Ovary (tissue), 7 donors: ENCODE measurements at regions not wholly inside any gene's neighbourhood (a gene's known extent, or its start where the extent isn't known, plus 50 kb on each side); places are given as distances from the start of the nearest gene placed in this dataset.

ENCODE experiments used
- DNase-seq, 5 donors: peaks; one replicate each; pipeline ENCODE4 v3.0.0-alpha.2; 2019 to 2020
- H3K27ac ChIP-seq, 2 donors: fragments of 200-600 bp; one replicate each; pipeline versions ENCODE4 v1.5.1 to v1.8.0; 2019 to 2022
- H3K27me3 ChIP-seq: fragments of 200-600 bp; one replicate; pipeline ENCODE4 v1.8.0; 2022
- H3K36me3 ChIP-seq: fragments of 200-600 bp; sonication (generic); one replicate; pipeline ENCODE4 v1.5.1; 2019
- H3K4me1 ChIP-seq: one replicate; pipeline ENCODE4 v1.8.1; 2013; ENCODE audit warnings: mild to moderate bottlenecking, moderate library complexity; ENCODE audit not compliant: insufficient read depth
- H3K4me3 ChIP-seq: fragments of 200-600 bp; sonication (generic); one replicate; pipeline ENCODE4 v1.5.1; 2017
- H3K9me3 ChIP-seq, 2 donors: fragments of 200-600 bp in 1 of 2; sonication (generic) in 1 of 2; one replicate each; pipeline versions ENCODE4 v1.5.1 to v1.8.1; 2013 to 2019; ENCODE audit warnings: mild to moderate bottlenecking in 1 of 2, moderate library complexity in 1 of 2
- EP300 ChIP-seq: sonication (generic); formaldehyde crosslinking; IDR thresholded peaks from one replicate; pipeline ENCODE4 v1.6.1; 2017; ENCODE audit warnings: antibody characterized with exemption
- POLR2A ChIP-seq: fragments of 450-650 bp; IDR thresholded peaks from one replicate; pipeline ENCODE4 v1.6.1; 2017; ENCODE audit warnings: antibody characterized with exemption, mild to moderate bottlenecking, moderate library complexity
- WGBS, 3 donors: extraction: QIAGEN DNeasy Blood & Tissue Kit in 1 of 3; methylation state at CpG; one replicate each; pipeline versions ENCODE4 v1.1.5 to v1.1.7; 2013 to 2017; 5-methylcytosine and 5-hydroxymethylcytosine counted together
- intact Hi-C, 4 donors: fragments of 100-400 bp; cut with DNase I; formaldehyde crosslinking; loops; one replicate each; pipeline versions ENCODE4 v1.11.0 to v1.15.1; 2022 to 2023
- TF ChIP-seq, protein P1 (sequence below), 3 donors: fragments of 450-650 bp in 2 of 3; fragments of 200-600 bp in 1 of 3; IDR thresholded peaks; one replicate each; pipeline versions ENCODE4 v1.5.1 to v1.8.0; 2016 to 2022; ENCODE audit warnings: antibody characterized with exemption in 3 of 3, mild to moderate bottlenecking in 1 of 3
- donor health status: DM: no; HTN: no; CAD: no; lungs with moderate emphysema.
- donor health status: DM: no; HTN: no; CAD: no.
- donor health status: Bipolar disorder and iron deficiency.
- donor health status: DM: no; HTN: no; CAD: no.
- donor health status: DM: yes; HTN: yes; CAD: no.

GRCh38 chr6:47096211-47096895, 54.2 kb upstream of the ADGRF1 start:
- H3K27ac ChIP-seq: no peak overlapping the region
- 90 to 95% (median 90%) methylated on average over 9 of the region's 9 CpGs for WGBS, 3 donors
- H3K9me3 ChIP-seq: no peaks in the 10 kb centered on the region
- no peak for TF ChIP-seq EP300
- TF ChIP-seq, protein P1, sequence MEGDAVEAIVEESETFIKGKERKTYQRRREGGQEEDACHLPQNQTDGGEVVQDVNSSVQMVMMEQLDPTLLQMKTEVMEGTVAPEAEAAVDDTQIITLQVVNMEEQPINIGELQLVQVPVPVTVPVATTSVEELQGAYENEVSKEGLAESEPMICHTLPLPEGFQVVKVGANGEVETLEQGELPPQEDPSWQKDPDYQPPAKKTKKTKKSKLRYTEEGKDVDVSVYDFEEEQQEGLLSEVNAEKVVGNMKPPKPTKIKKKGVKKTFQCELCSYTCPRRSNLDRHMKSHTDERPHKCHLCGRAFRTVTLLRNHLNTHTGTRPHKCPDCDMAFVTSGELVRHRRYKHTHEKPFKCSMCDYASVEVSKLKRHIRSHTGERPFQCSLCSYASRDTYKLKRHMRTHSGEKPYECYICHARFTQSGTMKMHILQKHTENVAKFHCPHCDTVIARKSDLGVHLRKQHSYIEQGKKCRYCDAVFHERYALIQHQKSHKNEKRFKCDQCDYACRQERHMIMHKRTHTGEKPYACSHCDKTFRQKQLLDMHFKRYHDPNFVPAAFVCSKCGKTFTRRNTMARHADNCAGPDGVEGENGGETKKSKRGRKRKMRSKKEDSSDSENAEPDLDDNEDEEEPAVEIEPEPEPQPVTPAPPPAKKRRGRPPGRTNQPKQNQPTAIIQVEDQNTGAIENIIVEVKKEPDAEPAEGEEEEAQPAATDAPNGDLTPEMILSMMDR (IDR thresholded peaks at IDR 0.05): no peak
- TF ChIP-seq POLR2A: no peak
- H3K36me3 ChIP-seq: no peaks in the 10 kb centered on the region
- intact Hi-C loops: loop anchor here in 2 of 4 donors (5.0 to 10.0 kb wide), 2 partner anchors 208 to 211 kb away; partner anchors contain the start of gene TNFRSF21 (in 2 of the 2)
- H3K27me3 ChIP-seq: no peaks in the 10 kb centered on the region
- DNase-seq: no peak
- H3K4me1 ChIP-seq: peaks cover 11% of the 10 kb centered on the region
- no peak overlapping the region for H3K4me3 ChIP-seq

DNA sequence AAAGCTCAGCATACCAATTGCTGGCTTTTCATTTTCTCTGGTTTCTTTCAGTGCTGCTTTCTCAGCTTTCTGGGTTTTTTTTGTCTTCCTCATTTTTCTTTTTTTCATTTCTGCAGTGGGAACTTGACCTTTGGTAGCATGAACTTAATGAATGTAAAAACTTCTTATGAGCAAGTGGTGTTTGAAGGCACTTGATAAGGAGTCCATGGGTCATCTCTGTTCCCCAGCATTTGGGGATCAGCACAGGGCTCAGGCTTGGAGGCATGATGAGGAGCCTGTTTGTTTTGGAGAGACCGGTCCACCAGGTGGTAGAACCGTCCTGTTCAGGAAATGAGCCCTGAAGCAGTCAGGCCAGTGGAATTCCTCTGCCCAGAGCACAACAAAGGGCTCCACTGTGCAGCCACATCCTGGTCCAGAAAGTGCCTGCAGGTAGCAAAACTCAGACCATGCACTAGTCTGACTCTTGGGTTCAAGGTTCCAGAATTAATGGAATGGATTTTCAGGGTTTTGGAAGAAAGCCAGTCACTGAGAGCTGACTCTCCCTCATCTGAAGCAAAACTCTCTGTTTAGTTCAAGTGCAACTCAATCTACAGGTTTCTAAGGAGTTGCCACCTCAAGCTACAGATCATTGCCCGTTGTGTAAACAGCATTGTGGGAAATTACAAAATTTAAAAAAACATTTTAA, 52.3 kb upstream of the ADGRF1 start:
- no peak overlapping the region for H3K4me3 ChIP-seq
- H3K9me3 ChIP-seq: no peaks in the 10 kb centered on the region
- H3K27me3 ChIP-seq: no peaks in the 10 kb centered on the region
- 64 to 79% (median 68%) methylated on average over 3 of the region's 3 CpGs for WGBS, 3 donors
- intact Hi-C loops: loop anchor here in 1 of 4 donors (10.0 kb wide), 1 partner anchor 210 kb away; the partner anchor contains the start of gene TNFRSF21
- DNase-seq: no peak
- H3K36me3 ChIP-seq: no peaks in the 10 kb centered on the region
- H3K4me1 ChIP-seq: peaks cover 11% of the 10 kb centered on the region
- H3K27ac ChIP-seq: no peak overlapping the region
- TF ChIP-seq POLR2A (no peak), EP300 (no peak)
- TF ChIP-seq, protein P1 (IDR thresholded peaks at IDR 0.05): no peak

- peaks cover 11% of the 10 kb centered on the region for H3K4me1 ChIP-seq
- no peaks in the 10 kb centered on the region for H3K27me3 ChIP-seq
- intact Hi-C loops: loop anchor here in 1 of 4 donors (10.0 kb wide), 1 partner anchor 212 kb away; the partner anchor contains the start of gene TNFRSF21
- H3K36me3 ChIP-seq: no peaks in the 10 kb centered on the region
- H3K9me3 ChIP-seq: no peaks in the 10 kb centered on the region
- no peak overlapping the region for H3K4me3 ChIP-seq
- TF ChIP-seq EP300 (no peak), POLR2A (no peak)
- TF ChIP-seq, protein P1 (IDR thresholded peaks at IDR 0.05): no peak
- no peak for DNase-seq
- WGBS, 3 donors: 93 to 95% (median 94%) methylated on average over 5 of the region's 5 CpGs
- H3K27ac ChIP-seq: no peak overlapping the region
Observed at GRCh38 chr6:47093169-47093568, 51.0 kb upstream of the ADGRF1 start.

DNA sequence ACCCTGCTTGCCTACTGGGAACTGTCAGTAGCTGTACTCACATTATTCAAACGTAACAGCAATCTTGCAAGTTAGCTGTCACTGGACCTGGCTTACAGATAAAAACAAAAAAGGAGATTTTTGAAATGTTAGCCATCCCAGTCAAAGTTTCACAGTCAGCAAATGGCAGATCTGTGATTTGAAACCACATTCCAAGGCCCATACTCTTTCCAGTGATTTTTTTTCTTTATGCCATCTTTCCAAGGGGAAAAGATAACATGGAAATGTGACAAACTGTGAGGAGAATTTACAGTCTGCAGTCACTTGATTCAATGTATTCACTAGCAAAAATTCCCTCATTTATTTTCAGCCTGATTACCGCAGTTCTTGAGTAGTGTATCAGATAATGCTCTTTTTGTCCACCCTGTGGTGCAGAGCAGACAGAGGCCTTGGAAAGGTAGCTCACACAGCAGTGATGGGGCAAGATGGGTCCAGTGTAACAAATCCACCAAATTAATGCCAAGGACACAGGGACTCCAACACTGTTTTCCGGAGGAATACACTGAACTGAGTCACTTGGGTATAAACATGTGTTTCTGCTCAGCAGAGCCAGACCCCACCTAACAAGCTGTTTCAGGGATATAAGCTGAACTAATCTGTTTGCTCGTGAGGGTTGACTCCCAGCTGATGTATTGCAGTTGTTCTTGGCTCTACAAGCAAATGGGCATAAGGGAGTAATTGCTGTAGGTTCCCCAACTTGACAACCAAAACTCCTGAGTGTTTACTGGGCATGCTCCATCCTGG, 49.9 kb upstream of the ADGRF1 start:
- intact Hi-C loops: loop anchor here in 1 of 4 donors (10.0 kb wide), 1 partner anchor 213 kb away; the partner anchor contains the start of gene TNFRSF21
- no peaks in the 10 kb centered on the region for H3K27me3 ChIP-seq
- H3K4me1 ChIP-seq: peaks cover 11% of the 10 kb centered on the region
- no peaks in the 10 kb centered on the region for H3K36me3 ChIP-seq
- H3K27ac ChIP-seq: no peak overlapping the region
- TF ChIP-seq, protein P1 (IDR thresholded peaks at IDR 0.05): no peak
- TF ChIP-seq POLR2A: no peak
- no peak for TF ChIP-seq EP300
- no peak overlapping the region for H3K4me3 ChIP-seq
- H3K9me3 ChIP-seq: no peaks in the 10 kb centered on the region
- DNase-seq: no peak
- 41 to 45% (median 45%) methylated on average over 4 of the region's 4 CpGs for WGBS, 3 donors
